A549 (cell line): ENCODE measurements at regions not wholly inside any gene's neighbourhood (a gene's known extent, or its start where the extent isn't known, plus 50 kb on each side); places are given as distances from the start of the nearest gene placed in this dataset.

Experiments
- ATAC-seq, 2 experiments: fragments of 200-7000 bp in 1 of 2; fragments of >200 bp in 1 of 2; cut with Nextera tagmentation in 1 of 2; cut with Tn5 transposase in 1 of 2; 3 replicates each; pipeline versions ENCODE4 v1.8.0 to v1.9.1; 2018 to 2020; ENCODE audit warnings: mild to moderate bottlenecking in 1 of 2, moderate library complexity in 1 of 2
- CTCF ChIA-PET: fragments of 300-600 bp; sonication (Branson Sonifier 250); formaldehyde crosslinking; extraction: SDS; loops from one replicate; lab custom pipeline; 2021; ENCODE audit warnings: antibody characterized with exemption, inconsistent platforms; lab: Yijun Ruan, JAX
- POLR2A ChIA-PET: fragments of 350-600 bp; formaldehyde crosslinking; extraction: SDS; loops from one replicate; lab custom pipeline; 2021; ENCODE audit warnings: antibody characterized with exemption, inconsistent platforms; lab: Yijun Ruan, JAX
- DNase-seq, 2 experiments: peaks; one replicate each; pipeline versions ENCODE4 v3.0.0 to v3.0.0-alpha.2; 2011 to 2016; ENCODE audit warnings: low read depth in 1 of 2, low spot score in 1 of 2
- FAIRE-seq: peaks from 2 replicates; lab custom pipeline; 2011; peaks lifted over from hg19 to GRCh38; lab: Jason Lieb, UNC
- H3K27ac ChIP-seq, 2 experiments: fragments of >200 bp; sonication (Bioruptor Twin); formaldehyde crosslinking; 3 replicates each; pipeline ENCODE4 v1.5.1; 2016 to 2017
- H3K4me1 ChIP-seq: fragments of >200 bp; sonication (Bioruptor Twin); formaldehyde crosslinking; 3 replicates; pipeline ENCODE4 v1.6.1; 2016
- H3K4me2 ChIP-seq: fragments of >200 bp; sonication (Bioruptor Twin); formaldehyde crosslinking; 3 replicates; pipeline ENCODE4 v1.6.1; 2016
- H3K4me3 ChIP-seq: fragments of >200 bp; sonication (Bioruptor Twin); formaldehyde crosslinking; 3 replicates; pipeline ENCODE4 v1.5.1; 2016
- H3K9me3 ChIP-seq: fragments of >200 bp; sonication (Bioruptor Twin); formaldehyde crosslinking; 3 replicates; pipeline ENCODE4 v1.6.1; 2016
- CBX2 ChIP-seq: fragments of 200-600 bp; sonication (generic); IDR thresholded peaks from 2 replicates; pipeline ENCODE4 v1.6.1; 2016; ENCODE audit warnings: low read depth, mild to moderate bottlenecking, borderline replicate concordance
- CHD2 ChIP-seq: fragments of 150-350 bp; IDR thresholded peaks from 2 replicates; pipeline ENCODE4 v1.6.1; 2014; ENCODE audit warnings: low read length; ENCODE audit not compliant: partially characterized antibody
- CTCF ChIP-seq: fragments of >200 bp; sonication (Bioruptor Twin); formaldehyde crosslinking; IDR thresholded peaks from 3 replicates; pipeline ENCODE4 v1.5.1; 2016
- ELK1 ChIP-seq: fragments of 150-350 bp; IDR thresholded peaks from 2 replicates; pipeline ENCODE4 v1.6.1; 2014; ENCODE audit warnings: low read depth, mild to moderate bottlenecking, low read length
- HMGXB4 ChIP-seq: fragments of 250-450 bp; sonication (Bioruptor Pico); IDR thresholded peaks from 2 replicates; pipeline ENCODE4 v1.5.0; 2021; ENCODE audit warnings: mild to moderate bottlenecking, moderate library complexity, borderline replicate concordance
- HOXB5 ChIP-seq: fragments of 250-450 bp; sonication (Bioruptor Pico); IDR thresholded peaks from 2 replicates; pipeline ENCODE4 v1.5.0; 2020; ENCODE audit warnings: mild to moderate bottlenecking, moderate library complexity
- JUN ChIP-seq, 2 experiments: fragments of >200 bp; sonication (Bioruptor Twin); formaldehyde crosslinking; IDR thresholded peaks; 2 replicates in 1 of 2; 3 replicates in 1 of 2; pipeline ENCODE4 v1.6.1; 2016 to 2017
- NPAS2 ChIP-seq: fragments of 250-450 bp; sonication (Bioruptor Pico); IDR thresholded peaks from 2 replicates; pipeline ENCODE4 v1.8.0; 2022; ENCODE audit warnings: mild to moderate bottlenecking, moderate library complexity, borderline replicate concordance
- PHF8 ChIP-seq: fragments of 200-600 bp; sonication (generic); IDR thresholded peaks from 2 replicates; pipeline ENCODE4 v1.6.1; 2016; ENCODE audit warnings: low read depth, mild to moderate bottlenecking, antibody characterized with exemption, moderate library complexity, borderline replicate concordance
- POLR2AphosphoS2 ChIP-seq: conservative IDR thresholded peaks from 2 replicates; pipeline ENCODE4 v1.6.1; 2012; ENCODE audit warnings: low read length, improper control_type of control experiment, inconsistent platforms
- REST ChIP-seq: fragments of 200-600 bp; sonication (generic); IDR thresholded peaks from 2 replicates; pipeline ENCODE4 v1.6.1; 2016; ENCODE audit warnings: antibody characterized with exemption, mild to moderate bottlenecking, moderate library complexity
- TFCP2L1 ChIP-seq: fragments of 250-450 bp; sonication (Bioruptor Pico); IDR thresholded peaks from 2 replicates; pipeline ENCODE4 v1.5.0; 2021; ENCODE audit warnings: mild to moderate bottlenecking
- USF2 ChIP-seq: fragments of 450-650 bp; IDR thresholded peaks from 2 replicates; pipeline ENCODE4 v1.6.1; 2014; ENCODE audit warnings: antibody characterized with exemption
- ZC3H11A ChIP-seq: fragments of 450-650 bp; IDR thresholded peaks from 2 replicates; pipeline ENCODE4 v1.6.1; 2014; ENCODE audit warnings: antibody characterized with exemption, mild to moderate bottlenecking
- ZSCAN20 ChIP-seq: fragments of 250-450 bp; sonication (Bioruptor Pico); IDR thresholded peaks from 2 replicates; pipeline ENCODE4 v1.8.0; 2022; ENCODE audit warnings: mild to moderate bottlenecking, moderate library complexity
- WGBS: methylation state at CpG from one replicate; pipeline ENCODE4 v1.1.6; 2017; ENCODE audit errors: missing lambda C conversion rate; 5-methylcytosine and 5-hydroxymethylcytosine counted together

- H3K9me3 ChIP-seq: no peaks in the 10 kb centered on the region
- FAIRE-seq (no peak), ATAC-seq (no peak), DNase-seq (no peak)
- TF ChIP-seq ZC3H11A: peak; percentile 12; the same call in 1 of the 2 replicates
- TF ChIP-seq USF2: no peak
- H3K27ac ChIP-seq: no peak overlapping the region
- H3K4me3 ChIP-seq: no peak overlapping the region
- ChIA-PET POLR2A (no interaction called here), CTCF (no interaction called here)
- H3K4me2 ChIP-seq: no peak overlapping the region
- WGBS: 67% methylated on average over 1 of the region's 1 CpG
- H3K4me1 ChIP-seq: peaks cover 37% of the 10 kb centered on the region
Measured at GRCh38 chr2:217340899-217341298, 481.0 kb upstream of the TNP1 start.

- FAIRE-seq (no peak), ATAC-seq (peak in 1 of 2 experiments; percentile 56; a peak in 2 of 6 replicates), DNase-seq (no peak)
- Histone ChIP-seq H3K27ac (peak overlapping the region; percentile 32 to 56; a peak in 3 of 6 replicates), H3K9me3 (no peaks in the 10 kb centered on the region), H3K4me1 (peaks cover 44% of the 10 kb centered on the region), H3K4me2 (peak overlapping the region; percentile 1; the same call in 2 of the 3 replicates), H3K4me3 (no peak overlapping the region)
- TF ChIP-seq CTCF: no peak
- TF ChIP-seq POLR2AphosphoS2: no peak
- TF ChIP-seq USF2: no peak
- POLR2A ChIA-PET: no interaction called here
- CTCF ChIA-PET: no interaction called here
Measured at GRCh38 chr2:217340176-217340575, 480.3 kb upstream of the TNP1 start.

GRCh38 chr2:217339753-217340152, 479.9 kb upstream of the TNP1 start:
- CTCF ChIA-PET: no interaction called here
- Histone ChIP-seq H3K9me3 (no peaks in the 10 kb centered on the region), H3K4me3 (no peak overlapping the region), H3K4me1 (peaks cover 48% of the 10 kb centered on the region), H3K4me2 (peak overlapping the region; percentile 1; the same call in 1 of the 3 replicates), H3K27ac (peak overlapping the region; percentile 32 to 56; a peak in 3 of 6 replicates)
- ATAC-seq (no peak), FAIRE-seq (no peak), DNase-seq (no peak)
- 88% methylated on average over 5 of the region's 5 CpGs for WGBS
- TF ChIP-seq CHD2 (no peak), JUN (IDR thresholded peaks at IDR 0.05) (no peak), TFCP2L1 (CRISPR knock-in tag) (no peak), REST (no peak), HOXB5 (no peak), CBX2 (no peak), NPAS2 (no peak), HMGXB4 (CRISPR knock-in tag) (no peak), PHF8 (no peak), ZSCAN20 (CRISPR knock-in tag) (no peak), ELK1 (no peak)
- POLR2A ChIA-PET: no interaction called here
